Stimulated activated memory B cell treated with anti-CD40 and anti-IgM and Interleukin-4, amounts not matched to agents 10 μg/mL and 1 μg/mL and 100 μg/mL, for 72 hours (primary cell): ENCODE measurements at regions not wholly inside any gene's neighbourhood (a gene's known extent, or its start where the extent isn't known, plus 50 kb on each side); places are given as distances from the start of the nearest gene placed in this dataset.

ENCODE experiments used
- ATAC-seq: fragments of 150-1000 bp; cut with Tn5 transposase; 2 replicates; pipeline ENCODE4 v1.10.0; 2021
- H3K27ac Mint-ChIP-seq: one replicate; pipeline ENCODE4 v1.8.0; 2022; ENCODE audit warnings: mild to moderate bottlenecking, mixed read lengths
- H3K27me3 Mint-ChIP-seq: one replicate; pipeline ENCODE4 v1.8.0; 2022; ENCODE audit warnings: mixed read lengths
- H3K36me3 Mint-ChIP-seq: one replicate; pipeline ENCODE4 v1.8.0; 2022; ENCODE audit warnings: mixed read lengths
- H3K4me1 Mint-ChIP-seq: one replicate; pipeline ENCODE4 v1.8.0; 2022; ENCODE audit warnings: mixed read lengths
- H3K4me3 Mint-ChIP-seq: one replicate; pipeline ENCODE4 v1.8.0; 2022; ENCODE audit warnings: mild to moderate bottlenecking, moderate library complexity, mixed read lengths
- H3K9me3 Mint-ChIP-seq: one replicate; pipeline ENCODE4 v1.8.0; 2022; ENCODE audit warnings: mixed read lengths

- no peak for ATAC-seq
- H3K27ac Mint-ChIP-seq: no peak overlapping the region
- no peaks in the 10 kb centered on the region for H3K27me3 Mint-ChIP-seq
- H3K4me1 Mint-ChIP-seq: peaks cover 4% of the 10 kb centered on the region
- no peaks in the 10 kb centered on the region for H3K36me3 Mint-ChIP-seq
- no peak overlapping the region for H3K4me3 Mint-ChIP-seq
- H3K9me3 Mint-ChIP-seq: peaks cover 3% of the 10 kb centered on the region
Observed at GRCh38 chr9:515665-516064, 301.0 kb downstream of the DOCK8 start.

GRCh38 chr9:517993-518392 is 303.3 kb downstream of the DOCK8 start:
- H3K27me3 Mint-ChIP-seq: no peaks in the 10 kb centered on the region
- H3K27ac Mint-ChIP-seq: no peak overlapping the region
- H3K9me3 Mint-ChIP-seq: peaks cover 3% of the 10 kb centered on the region
- no peaks in the 10 kb centered on the region for H3K36me3 Mint-ChIP-seq
- peaks cover 4% of the 10 kb centered on the region for H3K4me1 Mint-ChIP-seq
- no peak for ATAC-seq
- no peak overlapping the region for H3K4me3 Mint-ChIP-seq

GRCh38 chr9:518540-518939 is 303.9 kb downstream of the DOCK8 start:
- H3K27me3 Mint-ChIP-seq: no peaks in the 10 kb centered on the region
- no peak for ATAC-seq
- H3K4me1 Mint-ChIP-seq: peaks cover 4% of the 10 kb centered on the region
- peaks cover 3% of the 10 kb centered on the region for H3K9me3 Mint-ChIP-seq
- H3K4me3 Mint-ChIP-seq: no peak overlapping the region
- H3K36me3 Mint-ChIP-seq: no peaks in the 10 kb centered on the region
- H3K27ac Mint-ChIP-seq: no peak overlapping the region

- H3K4me1 Mint-ChIP-seq: peaks cover 4% of the 10 kb centered on the region
- ATAC-seq: no peak
- H3K9me3 Mint-ChIP-seq: no peaks in the 10 kb centered on the region
- no peak overlapping the region for H3K4me3 Mint-ChIP-seq
- H3K27ac Mint-ChIP-seq: no peak overlapping the region
- no peaks in the 10 kb centered on the region for H3K36me3 Mint-ChIP-seq
- H3K27me3 Mint-ChIP-seq: no peaks in the 10 kb centered on the region
Observed at GRCh38 chr9:519579-519978, 304.9 kb downstream of the DOCK8 start.

- H3K27ac Mint-ChIP-seq: no peak overlapping the region
- ATAC-seq: no peak
Observed at GRCh38 chr9:520302-520701, 305.6 kb downstream of the DOCK8 start.

GRCh38 chr9:522190-522589 is 307.5 kb downstream of the DOCK8 start:
- Mint-ChIP-seq H3K27ac (no peak overlapping the region), H3K36me3 (no peaks in the 10 kb centered on the region), H3K4me3 (no peak overlapping the region), H3K4me1 (peaks cover 4% of the 10 kb centered on the region), H3K27me3 (no peaks in the 10 kb centered on the region), H3K9me3 (no peaks in the 10 kb centered on the region)
- ATAC-seq: no peak

More at GRCh38 chr9:520302-520701, 305.6 kb downstream of the DOCK8 start:
- peaks cover 4% of the 10 kb centered on the region for H3K4me1 Mint-ChIP-seq
- H3K9me3 Mint-ChIP-seq: no peaks in the 10 kb centered on the region
- H3K36me3 Mint-ChIP-seq: no peaks in the 10 kb centered on the region
- no peaks in the 10 kb centered on the region for H3K27me3 Mint-ChIP-seq
- H3K4me3 Mint-ChIP-seq: no peak overlapping the region

GRCh38 chr9:522658-523057 is 308.0 kb downstream of the DOCK8 start:
- Mint-ChIP-seq H3K27me3 (no peaks in the 10 kb centered on the region), H3K4me1 (peaks cover 7% of the 10 kb centered on the region), H3K4me3 (no peak overlapping the region), H3K36me3 (no peaks in the 10 kb centered on the region), H3K9me3 (no peaks in the 10 kb centered on the region), H3K27ac (no peak overlapping the region)
- ATAC-seq: no peak

- H3K36me3 Mint-ChIP-seq: no peaks in the 10 kb centered on the region
- H3K9me3 Mint-ChIP-seq: no peaks in the 10 kb centered on the region
- no peaks in the 10 kb centered on the region for H3K27me3 Mint-ChIP-seq
- no peak overlapping the region for H3K4me3 Mint-ChIP-seq
- H3K27ac Mint-ChIP-seq: no peak overlapping the region
- H3K4me1 Mint-ChIP-seq: peaks cover 7% of the 10 kb centered on the region
- ATAC-seq: no peak
Observed at GRCh38 chr9:523444-523843, 308.8 kb downstream of the DOCK8 start.

- Mint-ChIP-seq H3K36me3 (no peaks in the 10 kb centered on the region), H3K27me3 (no peaks in the 10 kb centered on the region), H3K4me1 (peaks cover 7% of the 10 kb centered on the region), H3K9me3 (no peaks in the 10 kb centered on the region), H3K4me3 (no peak overlapping the region), H3K27ac (no peak overlapping the region)
- ATAC-seq: no peak
Observed at GRCh38 chr9:524008-524407, 309.3 kb downstream of the DOCK8 start.

- H3K4me3 Mint-ChIP-seq: no peak overlapping the region
- H3K9me3 Mint-ChIP-seq: no peaks in the 10 kb centered on the region
- no peak overlapping the region for H3K27ac Mint-ChIP-seq
- ATAC-seq: no peak
- no peaks in the 10 kb centered on the region for H3K27me3 Mint-ChIP-seq
- H3K36me3 Mint-ChIP-seq: no peaks in the 10 kb centered on the region
- H3K4me1 Mint-ChIP-seq: peaks cover 7% of the 10 kb centered on the region
Observed at GRCh38 chr9:526904-527591, 312.4 kb downstream of the DOCK8 start.

GRCh38 chr9:529731-530130 is 311.8 kb upstream of the DMRT1 start:
- ATAC-seq: no peak
- Mint-ChIP-seq H3K27ac (no peak overlapping the region), H3K4me1 (peaks cover 7% of the 10 kb centered on the region), H3K4me3 (no peak overlapping the region), H3K36me3 (no peaks in the 10 kb centered on the region), H3K27me3 (no peaks in the 10 kb centered on the region), H3K9me3 (no peaks in the 10 kb centered on the region)

GRCh38 chr9:530681-531080 is 310.8 kb upstream of the DMRT1 start:
- H3K9me3 Mint-ChIP-seq: no peaks in the 10 kb centered on the region
- no peaks in the 10 kb centered on the region for H3K36me3 Mint-ChIP-seq
- no peak overlapping the region for H3K27ac Mint-ChIP-seq
- no peak for ATAC-seq
- H3K4me3 Mint-ChIP-seq: no peak overlapping the region
- peaks cover 16% of the 10 kb centered on the region for H3K4me1 Mint-ChIP-seq
- H3K27me3 Mint-ChIP-seq: no peaks in the 10 kb centered on the region

- no peak for ATAC-seq
- H3K27me3 Mint-ChIP-seq: no peaks in the 10 kb centered on the region
Observed at GRCh38 chr9:532707-533106, 308.8 kb upstream of the DMRT1 start.

GRCh38 chr9:534886-535285 is 306.6 kb upstream of the DMRT1 start:
- Mint-ChIP-seq H3K36me3 (peaks cover under 1% of the 10 kb centered on the region), H3K27ac (no peak overlapping the region), H3K4me1 (peaks cover 30% of the 10 kb centered on the region), H3K4me3 (no peak overlapping the region), H3K9me3 (no peaks in the 10 kb centered on the region), H3K27me3 (no peaks in the 10 kb centered on the region)
- ATAC-seq: no peak

More at GRCh38 chr9:532707-533106, 308.8 kb upstream of the DMRT1 start:
- no peaks in the 10 kb centered on the region for H3K9me3 Mint-ChIP-seq
- no peaks in the 10 kb centered on the region for H3K36me3 Mint-ChIP-seq
- peaks cover 24% of the 10 kb centered on the region for H3K4me1 Mint-ChIP-seq
- H3K4me3 Mint-ChIP-seq: no peak overlapping the region
- no peak overlapping the region for H3K27ac Mint-ChIP-seq

- Mint-ChIP-seq H3K36me3 (peaks cover 5% of the 10 kb centered on the region), H3K27me3 (no peaks in the 10 kb centered on the region), H3K4me1 (peaks cover 30% of the 10 kb centered on the region), H3K27ac (no peak overlapping the region), H3K4me3 (no peak overlapping the region), H3K9me3 (no peaks in the 10 kb centered on the region)
- ATAC-seq: no peak
Observed at GRCh38 chr9:535356-535755, 306.1 kb upstream of the DMRT1 start.

GRCh38 chr9:536597-537511 is 304.6 kb upstream of the DMRT1 start:
- Mint-ChIP-seq H3K4me3 (peak overlapping the region; percentile 49), H3K9me3 (no peaks in the 10 kb centered on the region), H3K4me1 (peaks cover 30% of the 10 kb centered on the region), H3K27me3 (no peaks in the 10 kb centered on the region), H3K27ac (peak overlapping the region; percentile 59), H3K36me3 (peaks cover 14% of the 10 kb centered on the region)
- peak; percentile 31 for ATAC-seq
